ENCODE measurements at regions not wholly inside any gene's neighbourhood (a gene's known extent, or its start where the extent isn't known, plus 50 kb on each side); places are given as distances from the start of the nearest gene placed in this dataset.

DNA sequence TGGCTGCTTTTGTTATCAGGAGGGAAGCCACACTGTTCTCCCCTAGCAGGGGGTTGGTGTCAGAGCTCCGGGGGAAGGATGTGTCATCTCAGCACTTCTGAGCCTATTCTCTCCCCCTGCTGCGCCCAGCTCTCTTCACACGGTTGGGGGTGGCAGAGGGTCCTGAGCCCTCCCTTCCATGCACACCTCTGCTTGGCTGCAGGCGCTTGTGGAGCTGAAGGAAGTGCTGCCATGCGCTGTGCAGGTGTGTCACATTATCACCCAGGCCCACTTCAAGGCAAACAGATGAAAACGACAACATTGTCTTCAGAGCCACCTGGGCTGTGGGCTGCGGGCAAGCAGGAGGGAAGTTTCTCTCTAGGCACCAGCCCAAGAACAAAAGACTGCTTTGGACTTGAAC, 263.4 kb downstream of the BMP7 start:
- WGBS, 2 experiments (ENCODE audit: insufficient coverage in 1 of 2, insufficient read length in 1 of 2), result 32 to 46% methylated on average over 4 to 7 of the region's 7 CpGs
- Mint-ChIP-seq H3K36me3 (ENCODE audit: low read depth) (no peaks in the 10 kb centered on the region), H3K27me3 (ENCODE audit: insufficient read depth) (peaks cover 13% of the 10 kb centered on the region), H3K9me3 (peaks cover 20% of the 10 kb centered on the region), H3K27ac (peak overlapping the region; percentile 91), H3K4me1 (peaks cover 40% of the 10 kb centered on the region), H3K4me3 (no peak overlapping the region)
- peak overlapping the region; percentile 47 for H3K27ac ChIP-seq (ENCODE audit: low read depth, low read length)
- peak; percentile 82 for DNase-seq
- H3K9me3 ChIP-seq (ENCODE audit: control insufficient read depth, low read length), result peaks cover 18% of the 10 kb centered on the region
- H3K4me3 ChIP-seq (ENCODE audit: low read length), result no peak overlapping the region
- H3K4me1 ChIP-seq (ENCODE audit: control insufficient read depth, insufficient read depth, low read length), result peaks cover 11% of the 10 kb centered on the region
- peak overlapping the region; percentile 42 for H3K9ac ChIP-seq (ENCODE audit: extremely low read depth, low read length, poor library complexity, severe bottlenecking)
- no peaks in the 10 kb centered on the region for H3K36me3 ChIP-seq (ENCODE audit: control insufficient read depth, insufficient read depth, low read length)
- no peaks in the 10 kb centered on the region for H3K27me3 ChIP-seq (ENCODE audit: control insufficient read depth, insufficient read depth, low read length, poor library complexity, severe bottlenecking)
- TF ChIP-seq, protein P1, sequence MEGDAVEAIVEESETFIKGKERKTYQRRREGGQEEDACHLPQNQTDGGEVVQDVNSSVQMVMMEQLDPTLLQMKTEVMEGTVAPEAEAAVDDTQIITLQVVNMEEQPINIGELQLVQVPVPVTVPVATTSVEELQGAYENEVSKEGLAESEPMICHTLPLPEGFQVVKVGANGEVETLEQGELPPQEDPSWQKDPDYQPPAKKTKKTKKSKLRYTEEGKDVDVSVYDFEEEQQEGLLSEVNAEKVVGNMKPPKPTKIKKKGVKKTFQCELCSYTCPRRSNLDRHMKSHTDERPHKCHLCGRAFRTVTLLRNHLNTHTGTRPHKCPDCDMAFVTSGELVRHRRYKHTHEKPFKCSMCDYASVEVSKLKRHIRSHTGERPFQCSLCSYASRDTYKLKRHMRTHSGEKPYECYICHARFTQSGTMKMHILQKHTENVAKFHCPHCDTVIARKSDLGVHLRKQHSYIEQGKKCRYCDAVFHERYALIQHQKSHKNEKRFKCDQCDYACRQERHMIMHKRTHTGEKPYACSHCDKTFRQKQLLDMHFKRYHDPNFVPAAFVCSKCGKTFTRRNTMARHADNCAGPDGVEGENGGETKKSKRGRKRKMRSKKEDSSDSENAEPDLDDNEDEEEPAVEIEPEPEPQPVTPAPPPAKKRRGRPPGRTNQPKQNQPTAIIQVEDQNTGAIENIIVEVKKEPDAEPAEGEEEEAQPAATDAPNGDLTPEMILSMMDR (conservative IDR thresholded peaks at IDR 0.05), result no peak

DNA sequence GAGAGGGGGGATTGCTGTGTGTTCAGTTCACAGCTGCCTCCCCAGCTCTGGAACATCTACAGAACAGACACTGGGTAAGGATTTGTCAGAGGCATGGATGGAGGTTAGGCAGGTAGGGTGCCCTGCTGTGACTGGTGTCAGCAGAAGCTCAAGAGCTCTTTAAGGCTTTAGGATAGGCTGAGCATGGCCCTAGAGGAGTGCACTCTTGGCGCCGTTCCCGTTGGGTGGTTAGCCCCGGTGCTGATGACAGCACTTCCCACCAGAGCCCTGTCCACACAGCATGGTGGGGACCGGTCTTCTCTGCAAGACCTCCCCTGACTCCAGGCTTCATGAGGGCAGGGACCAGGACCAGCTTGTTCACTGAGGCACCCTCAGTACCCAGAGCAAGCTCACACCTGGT, 262.0 kb downstream of the BMP7 start:
- peaks cover 45% of the 10 kb centered on the region for H3K4me1 Mint-ChIP-seq
- H3K27me3 ChIP-seq (ENCODE audit: control insufficient read depth, insufficient read depth, low read length, poor library complexity, severe bottlenecking), result no peaks in the 10 kb centered on the region
- H3K27me3 Mint-ChIP-seq (ENCODE audit: insufficient read depth), result peaks cover 11% of the 10 kb centered on the region
- no peak overlapping the region for H3K9ac ChIP-seq (ENCODE audit: extremely low read depth, low read length, poor library complexity, severe bottlenecking)
- no peaks in the 10 kb centered on the region for H3K36me3 Mint-ChIP-seq (ENCODE audit: low read depth)
- no peak overlapping the region for H3K4me3 Mint-ChIP-seq
- no peaks in the 10 kb centered on the region for H3K36me3 ChIP-seq (ENCODE audit: control insufficient read depth, insufficient read depth, low read length)
- H3K27ac Mint-ChIP-seq, result no peak overlapping the region
- WGBS, 2 experiments (ENCODE audit: insufficient coverage in 1 of 2, insufficient read length in 1 of 2), result 83 to 91% methylated on average over 2 to 5 of the region's 5 CpGs
- TF ChIP-seq, protein P1 (conservative IDR thresholded peaks at IDR 0.05), result no peak
- no peak for DNase-seq
- peaks cover 4% of the 10 kb centered on the region for H3K9me3 ChIP-seq (ENCODE audit: control insufficient read depth, low read length)
- H3K4me3 ChIP-seq (ENCODE audit: low read length), result no peak overlapping the region
- no peak overlapping the region for H3K27ac ChIP-seq (ENCODE audit: low read depth, low read length)
- peaks cover 6% of the 10 kb centered on the region for H3K9me3 Mint-ChIP-seq
- peaks cover 13% of the 10 kb centered on the region for H3K4me1 ChIP-seq (ENCODE audit: control insufficient read depth, insufficient read depth, low read length)

DNA sequence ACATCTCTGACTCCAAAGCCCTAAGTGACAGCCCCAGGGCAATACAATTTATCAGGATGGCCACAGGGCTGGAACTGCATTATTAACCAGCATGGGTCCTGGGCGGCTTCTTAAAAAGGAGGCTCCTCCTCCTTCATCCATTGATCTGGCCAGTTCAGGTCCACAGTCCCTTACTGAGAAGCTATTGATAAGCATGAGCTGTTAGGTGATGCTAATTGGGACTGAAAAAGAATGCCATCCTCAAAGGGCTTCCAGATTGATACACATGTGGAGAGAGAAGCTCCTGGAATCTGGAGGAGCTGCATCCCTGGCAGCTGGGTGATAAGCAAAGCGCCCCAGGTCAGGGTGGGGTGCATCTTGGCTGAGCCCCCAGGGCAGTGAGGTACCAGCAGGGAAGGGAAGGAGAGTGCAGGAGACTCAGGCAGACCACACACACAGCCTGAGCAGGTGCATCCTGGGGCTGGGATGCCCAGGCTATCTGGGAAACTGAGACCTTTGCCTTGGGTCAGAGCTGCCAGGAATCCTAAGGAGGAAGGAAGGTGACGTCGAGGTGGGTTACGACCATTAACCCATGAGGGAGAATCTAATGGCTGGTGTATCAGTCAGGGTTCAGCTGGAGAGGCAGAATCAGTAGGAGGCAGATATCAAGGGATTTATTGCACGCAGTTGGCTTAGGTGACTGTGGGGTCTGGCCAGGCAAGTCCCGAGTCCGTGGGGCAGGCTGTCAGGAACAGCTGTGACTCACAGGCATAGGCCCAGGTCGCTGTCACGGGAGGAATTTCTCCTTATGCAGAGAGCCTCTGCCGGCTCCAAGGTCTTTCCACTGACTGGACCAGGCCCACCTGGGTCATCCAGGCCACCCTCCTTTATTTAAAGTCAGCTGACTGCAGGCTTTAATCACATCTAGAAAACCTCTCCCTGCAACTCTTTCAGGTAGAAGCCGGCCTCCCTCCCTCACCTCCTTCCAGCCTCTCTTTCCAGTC, 261.2 kb downstream of the BMP7 start:
- WGBS, 2 experiments (ENCODE audit: insufficient coverage in 1 of 2, insufficient read length in 1 of 2), result 82 to 85% methylated on average over 10 to 12 of the region's 12 CpGs
- Mint-ChIP-seq H3K27me3 (ENCODE audit: insufficient read depth) (peaks cover 9% of the 10 kb centered on the region), H3K4me3 (no peak overlapping the region), H3K36me3 (ENCODE audit: low read depth) (no peaks in the 10 kb centered on the region), H3K4me1 (peaks cover 52% of the 10 kb centered on the region), H3K27ac (no peak overlapping the region), H3K9me3 (no peaks in the 10 kb centered on the region)
- Histone ChIP-seq H3K27ac (ENCODE audit: low read depth, low read length) (no peak overlapping the region), H3K4me1 (ENCODE audit: control insufficient read depth, insufficient read depth, low read length) (peaks cover 13% of the 10 kb centered on the region), H3K9me3 (ENCODE audit: control insufficient read depth, low read length) (no peaks in the 10 kb centered on the region), H3K27me3 (ENCODE audit: control insufficient read depth, insufficient read depth, low read length, poor library complexity, severe bottlenecking) (no peaks in the 10 kb centered on the region), H3K9ac (ENCODE audit: extremely low read depth, low read length, poor library complexity, severe bottlenecking) (no peak overlapping the region), H3K4me3 (ENCODE audit: low read length) (no peak overlapping the region), H3K36me3 (ENCODE audit: control insufficient read depth, insufficient read depth, low read length) (no peaks in the 10 kb centered on the region)
- TF ChIP-seq, protein P1 (conservative IDR thresholded peaks at IDR 0.05), result no peak
- DNase-seq, result no peak

Data from endodermal cell (in vitro differentiated cells).